Left colon (tissue), 2 donors: ENCODE measurements at regions not wholly inside any gene's neighbourhood (a gene's known extent, or its start where the extent isn't known, plus 50 kb on each side); places are given as distances from the start of the nearest gene placed in this dataset.

ENCODE experiments used
- ATAC-seq: fragments of 200-7000 bp; cut with Tn5 transposase; one replicate; pipeline ENCODE4 v1.9.1; 2020; ENCODE audit warnings: mild to moderate bottlenecking, moderate library complexity
- DNase-seq, 2 donors: peaks; one replicate each; pipeline ENCODE4 v3.0.0-alpha.2; 2020
- intact Hi-C, 2 donors: fragments of 100-400 bp; cut with DNase I in 1 of 2; cut with micrococcal nuclease in 1 of 2; formaldehyde crosslinking; loops; one replicate each; pipeline versions ENCODE4 v1.11.2 to v1.14.0; 2022; cut with DNase I, micrococcal nuclease
- donor health status: DM: no; HTN: no; CAD: no.
- donor health status: DM: yes; HTN: yes; CAD: no.

DNA sequence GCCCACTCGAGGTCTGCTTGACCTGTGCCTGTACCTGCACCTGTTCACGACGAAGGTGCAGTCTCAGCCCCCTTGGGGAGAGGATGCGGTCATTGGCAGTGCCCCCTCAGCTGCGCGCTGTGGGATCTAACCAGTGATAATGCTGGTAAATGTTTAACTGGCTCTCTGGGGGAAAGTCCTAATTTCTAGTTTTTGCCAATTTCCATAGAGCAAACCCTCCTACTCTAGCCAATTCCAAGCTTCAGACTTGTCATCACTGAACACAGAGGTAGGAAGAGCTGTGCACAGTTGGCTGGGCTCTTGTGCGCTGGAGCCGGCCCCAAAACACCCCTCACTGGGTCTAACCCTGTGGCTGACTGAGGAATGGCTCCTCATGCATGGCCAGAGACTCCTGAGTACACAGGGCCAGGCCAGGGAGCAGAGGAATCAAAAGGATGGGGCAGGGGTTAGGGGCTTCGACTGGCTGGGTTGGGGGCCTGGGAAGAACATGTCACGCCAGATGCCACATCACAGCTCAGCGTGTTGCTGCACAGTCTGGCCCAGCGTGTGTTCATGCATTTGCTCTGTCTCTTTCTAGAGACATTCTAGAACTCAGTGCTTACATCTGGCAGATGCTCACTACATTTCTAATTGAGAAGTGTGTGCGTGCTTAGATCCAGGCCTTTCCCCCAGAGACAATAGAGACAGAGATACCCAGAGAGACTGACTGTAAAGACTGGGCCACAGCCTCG is 270.8 kb downstream of the BCOR start:
- intact Hi-C loops, result no loop called here
- ATAC-seq, result no peak

GRCh38 chrX:39827951-39828350 is 269.8 kb downstream of the BCOR start:
- intact Hi-C loops, result no loop called here
- no peak for DNase-seq
- ATAC-seq, result no peak

More for the DNA sequence above, 270.8 kb downstream of the BCOR start:
- DNase-seq, result no peak

DNA sequence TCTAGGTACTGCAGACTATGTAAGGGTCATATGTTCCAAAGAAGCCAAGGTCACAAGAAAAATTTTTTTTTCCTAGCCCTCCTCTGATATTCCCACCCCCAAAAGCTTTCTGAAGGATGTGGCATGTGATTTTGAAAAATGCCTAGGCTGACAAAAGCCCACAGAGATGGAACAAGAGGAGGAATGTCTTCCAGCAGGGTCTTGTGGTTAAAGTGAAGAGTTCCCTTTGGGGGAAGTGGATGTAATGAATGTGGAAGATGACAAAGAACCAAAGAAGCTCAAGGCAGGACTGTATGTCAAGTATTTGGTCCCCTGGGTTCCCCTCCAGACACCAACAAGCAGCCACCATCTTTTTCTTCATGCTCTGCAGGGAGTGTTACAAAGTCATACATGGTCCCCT is 268.8 kb downstream of the BCOR start:
- DNase-seq (no peak), ATAC-seq (no peak)
- intact Hi-C loops, result no loop called here

DNA sequence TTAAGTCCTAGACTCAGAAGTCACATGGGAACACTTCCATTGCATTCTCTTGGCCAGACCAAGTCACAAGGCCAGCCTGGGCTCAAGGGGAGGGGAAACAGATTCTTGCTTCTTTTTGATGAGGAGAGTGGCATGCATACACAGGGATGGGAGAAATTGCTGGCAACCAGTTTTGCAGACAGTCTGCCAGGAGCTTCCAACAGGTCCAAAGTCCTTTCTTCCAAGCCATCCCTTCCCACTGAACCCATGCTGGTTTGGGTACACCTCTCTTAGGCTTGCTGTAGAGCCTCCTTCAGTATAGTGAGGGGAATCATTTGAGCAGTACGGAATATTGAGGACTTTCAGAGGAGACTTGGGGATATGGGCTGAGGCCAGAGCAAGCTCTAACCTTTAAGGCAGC is 267.8 kb downstream of the BCOR start:
- intact Hi-C loops, result no loop called here
- no peak for ATAC-seq

DNA sequence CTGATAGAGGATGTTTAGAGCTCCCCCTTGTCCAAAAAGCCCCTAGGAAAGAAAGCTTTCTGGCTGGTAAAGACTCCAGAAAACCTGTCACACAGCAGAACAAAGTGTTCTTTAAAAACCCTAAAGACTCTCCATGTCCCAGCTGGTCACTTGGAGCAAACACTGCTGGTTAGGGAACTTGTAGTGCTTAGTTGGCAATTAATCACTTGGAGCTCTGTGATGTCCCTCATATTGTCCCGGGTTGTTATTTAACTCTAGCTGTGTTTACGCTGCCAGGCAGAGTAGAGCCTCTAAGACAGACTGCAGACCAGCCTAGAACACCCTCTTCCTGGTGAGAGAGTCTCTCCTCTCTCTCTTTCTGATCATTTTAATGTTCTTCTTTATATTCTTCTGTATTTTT is 267.3 kb downstream of the BCOR start:
- DNase-seq, result no peak
- intact Hi-C loops, result no loop called here
- ATAC-seq, result no peak

More for the DNA sequence above, 267.8 kb downstream of the BCOR start:
- DNase-seq, result no peak

GRCh38 chrX:39832211-39832610 is 265.5 kb downstream of the BCOR start:
- DNase-seq (no peak), ATAC-seq (no peak)
- intact Hi-C loops, result no loop called here

GRCh38 chrX:39834600-39834999 is 263.2 kb downstream of the BCOR start:
- intact Hi-C loops, result no loop called here
- ATAC-seq, result no peak
- DNase-seq, result no peak

DNA sequence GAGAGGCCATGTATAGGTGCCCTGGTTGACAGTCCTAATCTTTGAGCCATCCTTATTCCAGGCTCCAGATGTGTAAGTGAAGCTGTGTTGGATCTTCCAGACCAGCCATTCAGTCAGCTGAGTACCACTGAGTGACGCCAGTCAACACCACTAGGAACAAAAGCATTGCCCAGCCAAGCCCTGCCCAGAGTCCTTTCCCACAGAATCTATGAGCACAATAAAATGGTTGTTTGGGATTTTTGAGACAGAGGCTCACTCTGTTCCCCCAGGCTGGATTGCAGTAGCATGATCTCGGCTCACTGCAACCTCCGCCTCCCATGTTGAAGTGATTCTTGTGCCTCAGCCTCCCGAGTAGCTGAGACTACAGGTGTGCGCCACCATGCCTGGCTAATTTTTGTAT is 262.5 kb downstream of the BCOR start:
- DNase-seq, result no peak
- intact Hi-C loops, result no loop called here
- ATAC-seq, result no peak

DNA sequence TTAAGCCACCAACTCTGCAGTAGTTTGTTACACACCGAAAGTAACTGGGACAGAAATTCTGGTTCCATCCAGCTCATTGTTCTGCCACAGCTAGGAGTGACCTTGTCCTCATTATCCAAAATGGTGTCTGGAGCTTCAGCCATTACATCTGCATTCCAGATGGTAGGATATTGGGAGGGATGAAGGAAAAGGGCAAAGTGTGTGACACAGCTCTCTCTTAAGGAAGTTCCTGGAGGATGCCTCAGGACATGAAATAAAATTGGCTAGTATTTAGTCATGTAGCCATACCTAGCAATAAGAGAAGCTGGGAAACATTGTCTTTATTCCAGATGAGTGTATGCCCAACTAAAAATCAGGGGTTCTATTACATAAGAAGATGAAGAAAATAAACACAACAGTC is 262.0 kb downstream of the BCOR start:
- no peak for ATAC-seq
- intact Hi-C loops, result no loop called here
- DNase-seq, result no peak

DNA sequence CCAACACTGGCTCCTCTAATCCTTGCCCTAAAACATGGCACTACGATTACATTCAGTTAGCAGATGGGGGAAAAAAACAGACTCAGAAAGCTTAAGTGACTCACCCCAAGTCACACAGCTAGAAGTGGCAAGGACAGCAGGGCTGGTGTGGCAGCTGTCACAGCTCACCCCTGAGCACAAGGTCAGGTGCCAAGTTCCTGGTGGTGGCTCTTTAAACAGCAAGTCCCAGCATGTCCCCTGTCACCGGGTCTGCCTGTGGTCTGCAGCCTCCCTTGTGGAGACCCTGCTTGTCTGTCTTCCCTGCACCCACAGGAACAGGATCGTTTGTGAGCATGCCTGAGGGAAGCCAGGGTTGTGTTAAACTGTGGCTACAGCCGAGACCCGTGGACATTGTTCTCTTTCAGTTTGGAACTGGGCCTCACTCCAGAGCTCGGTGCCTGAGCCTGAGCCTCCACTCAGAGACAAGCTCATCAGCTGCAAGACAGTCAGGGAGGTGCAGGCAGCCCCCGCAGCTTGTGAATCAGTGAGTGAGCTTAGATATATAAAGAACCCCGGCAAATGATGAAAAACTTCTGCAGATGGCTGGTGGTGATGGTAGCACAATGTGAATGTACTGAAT is 260.8 kb downstream of the BCOR start:
- ATAC-seq, result no peak
- no peak for DNase-seq

DNA sequence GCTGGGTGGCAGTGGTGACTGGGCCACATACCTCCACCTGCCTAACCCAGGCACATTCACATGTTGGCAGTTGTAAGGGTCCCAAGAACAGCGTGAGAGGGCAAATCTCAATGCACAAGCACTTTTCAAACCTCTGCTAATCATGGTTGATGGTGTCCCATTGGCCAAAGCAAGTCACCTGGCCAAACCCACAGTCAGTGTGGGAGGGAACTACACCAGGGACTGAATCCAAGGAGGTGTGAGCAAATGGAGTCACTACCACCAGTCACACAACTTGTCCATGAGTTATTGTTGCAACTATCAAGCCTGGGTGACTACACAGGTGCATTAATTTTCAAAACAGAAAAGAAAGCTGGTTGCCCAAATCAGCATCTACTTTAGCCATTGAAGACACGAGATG is 260.1 kb downstream of the BCOR start:
- no peak for ATAC-seq
- no peak for DNase-seq
- intact Hi-C loops, result no loop called here

More for the DNA sequence above, 260.8 kb downstream of the BCOR start:
- intact Hi-C loops, result no loop called here

DNA sequence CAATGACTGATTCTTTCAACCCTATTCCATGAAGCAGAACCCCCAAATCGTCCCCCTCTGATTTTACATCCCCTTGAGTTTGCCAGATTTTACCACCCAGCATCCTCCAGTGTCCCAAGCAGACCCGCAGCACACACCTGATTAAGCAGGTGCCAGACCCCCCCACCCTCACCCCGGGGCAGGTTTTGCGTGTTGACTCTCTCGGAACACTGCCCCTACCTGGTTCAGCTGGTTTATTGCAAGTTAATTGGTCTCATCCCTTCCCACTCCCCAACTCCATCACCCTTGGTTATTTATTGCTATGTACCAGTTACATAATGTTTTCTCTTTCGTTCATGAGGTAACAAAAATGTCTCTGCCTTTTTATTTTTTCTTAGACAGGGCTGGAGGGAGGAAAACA is 258.4 kb downstream of the BCOR start:
- intact Hi-C loops, result no loop called here
- ATAC-seq, result no peak
- DNase-seq, result no peak

GRCh38 chrX:39840133-39840532 is 257.6 kb downstream of the BCOR start:
- intact Hi-C loops, result no loop called here
- no peak for ATAC-seq
- DNase-seq, result no peak

- DNase-seq (no peak), ATAC-seq (no peak)
- intact Hi-C loops, result no loop called here
Observed at GRCh38 chrX:39840581-39841093, 257.1 kb downstream of the BCOR start.

GRCh38 chrX:39841604-39842003 is 256.2 kb downstream of the BCOR start:
- DNase-seq, result no peak
- intact Hi-C loops, result no loop called here
- ATAC-seq, result no peak

DNA sequence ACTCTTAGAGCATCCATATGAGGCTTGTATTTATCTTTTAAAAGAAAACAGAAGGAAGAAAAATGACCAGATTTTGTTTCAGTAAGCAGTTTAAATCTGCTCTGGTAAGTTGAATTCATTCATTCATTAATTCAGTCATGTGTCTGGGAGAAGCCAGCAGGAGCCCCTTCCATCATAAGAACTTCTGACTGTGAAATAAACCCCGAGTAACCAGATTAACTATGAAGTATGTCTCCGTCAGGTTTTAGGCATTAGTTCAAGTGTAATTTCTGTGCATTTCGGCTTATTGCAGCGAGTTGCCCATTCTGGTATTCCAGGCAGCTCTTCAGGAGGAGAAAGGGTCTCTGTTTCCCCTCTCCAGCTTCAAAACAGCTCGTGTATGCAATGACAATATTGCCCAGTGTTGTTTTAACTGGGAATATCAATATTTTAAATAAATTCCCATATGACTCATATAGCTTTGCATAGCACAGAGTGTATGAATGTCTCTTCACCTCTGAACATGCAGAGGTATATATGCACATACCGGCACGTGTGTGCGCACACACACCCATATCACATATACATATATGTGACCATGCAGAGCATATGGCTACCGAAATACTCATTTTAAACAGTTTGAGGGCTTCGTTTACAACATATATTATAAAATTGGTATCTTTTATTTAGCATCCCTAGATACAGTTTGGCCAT is 255.3 kb downstream of the BCOR start:
- ATAC-seq (no peak), DNase-seq (no peak)
- intact Hi-C loops, result no loop called here

DNA sequence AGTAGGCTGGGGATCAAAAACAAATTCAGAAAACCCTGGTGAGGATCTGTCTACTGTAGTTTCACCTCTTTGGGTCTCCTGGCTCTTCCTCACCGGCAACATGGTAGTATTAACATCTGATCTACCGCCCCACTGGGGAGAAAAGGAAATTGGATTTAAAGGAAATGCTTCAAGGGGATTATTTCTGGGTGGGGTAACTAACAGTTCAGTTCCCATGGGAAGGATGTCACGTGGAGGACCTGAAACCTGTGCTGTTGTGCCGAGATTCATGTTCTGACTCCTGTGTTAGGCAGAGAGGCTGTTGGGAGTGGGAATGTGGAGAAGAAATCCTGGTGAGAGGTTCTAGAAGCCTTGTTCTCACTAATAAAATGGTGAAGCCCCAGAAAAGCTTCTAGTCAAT is 254.4 kb downstream of the BCOR start:
- ATAC-seq, result no peak

DNA sequence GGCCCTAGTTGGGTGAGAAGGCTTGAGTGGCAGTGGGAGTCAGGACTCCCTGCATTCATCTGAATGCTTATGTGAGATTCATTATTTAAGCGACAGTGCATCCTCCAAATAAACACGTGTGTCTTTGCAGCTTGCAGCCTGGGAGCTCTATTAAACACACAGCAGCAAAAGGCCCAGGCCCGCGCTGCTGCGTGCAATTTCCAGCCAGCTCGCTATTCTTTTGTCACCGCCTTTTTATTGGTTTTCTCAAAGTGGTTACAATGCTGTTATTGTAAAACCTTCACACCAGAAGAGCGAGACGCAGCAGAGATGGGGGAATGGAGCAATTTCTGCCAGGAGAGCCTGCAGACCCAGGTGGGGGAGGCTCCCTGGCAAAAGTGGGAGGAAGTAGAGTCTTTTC is 252.5 kb downstream of the BCOR start:
- DNase-seq (no peak), ATAC-seq (peak; percentile 56)
- intact Hi-C loops, result no loop called here

More for the DNA sequence above, 254.4 kb downstream of the BCOR start:
- intact Hi-C loops, result no loop called here
- no peak for DNase-seq

DNA sequence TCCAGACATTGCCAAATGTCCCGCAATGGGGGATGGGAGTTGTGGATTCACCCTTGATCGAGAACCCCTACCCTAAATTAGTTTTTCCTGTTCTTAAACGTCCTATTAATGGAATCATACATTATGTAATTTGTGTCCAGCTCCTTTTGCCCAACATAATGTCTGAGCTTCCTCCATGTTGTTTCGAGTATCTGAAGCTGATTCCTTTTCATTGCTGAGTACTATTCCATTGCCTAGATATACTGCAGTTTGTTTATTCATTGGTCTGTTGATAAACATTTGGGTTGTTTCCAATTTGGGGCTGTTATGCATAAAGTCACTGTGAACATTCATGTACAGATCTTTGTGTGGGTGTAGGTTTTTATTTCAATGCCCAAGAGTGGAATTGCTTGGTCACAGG is 251.3 kb downstream of the BCOR start:
- intact Hi-C loops, result no loop called here
- DNase-seq (no peak), ATAC-seq (no peak)

DNA sequence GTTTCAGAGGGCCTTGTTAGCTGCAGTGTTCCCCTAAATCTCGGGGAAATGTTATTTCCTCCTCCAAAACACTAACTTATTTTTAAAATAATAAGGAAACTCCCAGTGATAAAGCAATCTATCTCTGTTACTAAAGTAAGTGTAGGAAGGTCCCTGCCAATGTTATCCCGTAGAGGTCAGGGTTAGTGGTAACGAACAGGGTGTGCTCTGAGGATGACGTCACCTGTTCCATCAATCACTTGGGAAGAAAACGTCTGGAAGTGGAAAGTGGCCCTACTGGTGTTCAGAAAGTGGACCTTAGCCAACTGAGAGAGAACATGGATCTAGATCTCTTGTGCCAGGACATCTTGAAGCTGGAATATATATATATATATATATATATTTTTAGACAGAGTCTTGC is 249.5 kb downstream of the BCOR start:
- intact Hi-C loops, result no loop called here
- DNase-seq (no peak), ATAC-seq (peak; percentile 67)
